Stimulated activated CD8-positive, alpha-beta memory T cell treated with anti-CD3 and anti-CD28 coated beads, Interleukin-4, amount 100 ng/mL, for 4 hours (primary cell): ENCODE measurements at regions not wholly inside any gene's neighbourhood (a gene's known extent, or its start where the extent isn't known, plus 50 kb on each side); places are given as distances from the start of the nearest gene placed in this dataset.
A peak's percentile ranks its signal among the peaks of the same experiment; 100 is the strongest.
"Not testable (repeated sequence)": the region's sequence is repeated elsewhere in the genome, so short reads cannot be mapped to it uniquely, and the experiment has no call there.

Experiments
- DNase-seq, 2 donors: peaks; one replicate each; pipeline ENCODE4 v3.0.0-alpha.2; 2020; ENCODE audit warnings: low read depth in 2 of 2, low spot score in 1 of 2

DNA sequence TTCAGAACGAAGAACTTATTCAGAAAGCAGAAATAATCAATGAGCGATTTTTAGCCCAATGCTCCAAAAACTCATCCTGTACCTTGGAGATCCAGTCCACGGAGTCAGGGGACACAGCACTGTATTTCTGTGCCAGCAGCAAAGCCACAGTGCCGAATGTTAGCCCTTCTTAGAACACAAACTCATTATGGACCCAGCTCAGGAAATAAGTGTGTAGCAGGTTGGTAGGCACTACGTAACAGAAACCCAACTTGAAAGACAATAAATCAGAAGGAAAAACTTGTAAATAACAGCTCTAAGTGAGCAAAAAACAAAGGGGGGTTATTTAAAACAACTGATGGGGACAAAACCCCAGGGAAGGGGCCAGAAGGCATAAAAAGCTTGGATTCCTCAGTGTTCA, 112.0 kb upstream of the PRSS1 start:
- no peak for DNase-seq

DNA sequence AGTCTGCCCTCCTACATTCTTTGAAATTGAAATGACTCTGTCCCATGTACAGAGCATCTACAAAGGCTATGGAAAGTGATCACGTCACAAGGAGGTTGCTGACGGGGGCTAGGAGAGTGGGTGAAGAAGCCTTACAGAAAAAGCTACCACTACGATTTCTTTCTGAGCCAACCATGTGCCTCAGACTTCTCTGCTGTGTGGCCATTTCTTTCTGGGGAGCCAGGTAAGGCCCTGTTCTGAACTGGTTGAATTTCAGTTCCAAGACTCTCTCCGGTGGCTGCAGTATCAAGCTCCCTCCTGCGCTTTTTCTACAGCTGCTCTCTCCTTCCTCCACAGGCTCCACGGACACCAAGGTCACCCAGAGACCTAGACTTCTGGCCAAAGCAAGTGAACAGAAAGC, 112.5 kb upstream of the PRSS1 start:
- peak in 1 of 2 donors; percentile 15 for DNase-seq

DNA sequence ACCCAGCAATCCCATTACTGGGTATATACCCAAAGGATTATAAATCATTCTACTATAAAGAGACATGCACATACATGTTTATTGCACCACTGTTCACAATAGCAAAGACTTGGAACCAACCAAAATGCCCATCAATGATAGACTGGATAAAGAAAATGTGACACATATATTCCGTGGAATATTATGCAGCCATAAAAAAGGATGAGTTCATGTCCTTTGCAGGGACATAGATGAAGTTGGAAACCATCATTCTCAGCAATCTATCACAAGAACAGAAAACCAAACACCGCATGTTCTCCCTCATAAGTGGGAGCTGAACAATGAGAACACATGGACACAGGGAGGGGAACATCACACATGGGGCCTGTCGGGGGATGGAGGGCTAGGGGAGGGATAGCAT, 113.2 kb upstream of the PRSS1 start:
- DNase-seq: not testable (repeated sequence)

DNA sequence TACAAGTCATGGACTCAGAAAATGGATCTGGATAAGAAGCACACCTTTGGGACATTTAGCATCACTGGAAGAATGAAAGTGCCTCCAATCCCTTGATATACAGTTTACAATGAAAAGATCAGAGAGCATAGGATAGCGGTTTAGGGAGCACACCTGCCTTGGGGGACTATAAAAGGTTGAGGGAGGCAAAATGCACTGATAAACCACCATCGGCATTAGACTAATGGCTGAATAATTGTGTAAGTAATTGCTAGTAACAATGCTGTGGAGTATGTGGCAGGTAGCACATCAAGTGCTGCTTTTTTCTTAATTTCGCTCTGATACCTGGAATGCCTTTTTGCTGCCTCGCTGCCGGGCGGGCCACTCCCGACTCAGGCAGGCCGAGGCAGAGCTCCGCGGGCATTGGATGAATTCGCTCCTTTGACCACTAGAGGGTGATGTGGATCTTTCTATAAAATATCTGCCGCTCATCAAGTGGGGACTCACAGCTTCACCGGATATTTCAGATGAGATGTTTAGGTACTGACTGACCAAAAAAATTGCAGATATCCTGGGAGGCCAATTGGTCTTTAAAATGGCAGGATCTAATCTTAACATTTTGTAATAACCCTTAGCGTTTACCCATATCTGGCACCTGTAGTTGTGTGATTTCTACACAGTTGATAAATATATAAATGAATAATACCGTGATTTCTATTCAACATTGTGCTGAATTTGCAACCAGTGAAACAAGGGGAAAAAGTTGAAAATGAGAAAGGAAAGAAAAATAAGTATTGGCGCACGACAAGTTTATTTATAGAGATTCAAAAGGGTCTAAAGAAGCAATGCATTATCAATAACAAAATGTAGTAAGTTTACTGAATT, 116.8 kb upstream of the PRSS1 start:
- DNase-seq: peak in 1 of 2 donors; percentile 24

DNA sequence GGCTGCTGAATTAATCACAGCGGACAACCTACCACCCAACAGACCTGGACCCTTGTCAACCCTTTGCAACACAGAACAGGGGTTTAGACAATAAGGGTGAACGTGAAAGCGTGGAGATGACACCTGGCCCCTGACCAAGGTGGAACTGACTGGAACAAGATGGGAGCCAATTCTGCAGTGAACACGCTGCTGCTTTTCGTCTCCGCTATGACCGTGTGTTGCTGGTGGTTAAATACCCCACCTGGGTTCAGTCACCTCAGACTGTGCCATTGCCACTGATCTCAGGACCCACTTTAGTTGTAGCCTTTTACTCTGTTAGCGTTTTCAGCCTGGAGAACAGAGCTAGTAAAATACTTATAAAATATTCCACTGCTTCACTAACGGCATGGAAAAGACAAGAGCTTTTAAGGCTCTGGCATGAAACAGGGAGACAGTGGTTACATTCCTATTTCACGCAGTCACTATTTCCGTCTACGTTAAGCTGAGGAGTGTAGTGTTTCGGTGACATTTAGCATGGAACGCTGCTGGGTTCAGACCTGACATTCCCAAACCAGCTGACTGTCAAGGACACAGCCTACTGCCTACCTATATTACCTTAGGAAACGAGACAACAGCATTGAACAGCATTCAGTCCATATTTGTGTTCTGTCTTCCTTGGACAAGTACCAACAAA, 119.5 kb upstream of the PRSS1 start:
- no peak for DNase-seq

DNA sequence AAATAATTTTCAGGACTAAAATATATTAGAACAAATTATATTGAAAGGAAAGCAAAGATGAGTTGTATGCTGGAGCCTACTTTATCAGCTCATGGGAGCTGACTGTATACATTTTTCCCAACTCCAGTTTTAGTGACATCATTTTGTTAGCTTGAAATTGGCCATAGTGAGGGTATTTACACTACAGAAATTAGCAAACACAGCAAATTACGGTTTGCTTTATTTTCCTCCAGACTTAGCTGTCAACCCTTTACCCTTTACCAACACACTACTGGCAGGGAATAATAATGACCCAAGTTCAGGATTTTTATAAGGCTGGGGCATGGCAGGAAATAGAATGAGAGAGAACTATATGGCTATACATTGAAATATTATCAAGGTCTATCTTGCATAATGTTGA, 120.3 kb upstream of the PRSS1 start:
- DNase-seq: no peak

DNA sequence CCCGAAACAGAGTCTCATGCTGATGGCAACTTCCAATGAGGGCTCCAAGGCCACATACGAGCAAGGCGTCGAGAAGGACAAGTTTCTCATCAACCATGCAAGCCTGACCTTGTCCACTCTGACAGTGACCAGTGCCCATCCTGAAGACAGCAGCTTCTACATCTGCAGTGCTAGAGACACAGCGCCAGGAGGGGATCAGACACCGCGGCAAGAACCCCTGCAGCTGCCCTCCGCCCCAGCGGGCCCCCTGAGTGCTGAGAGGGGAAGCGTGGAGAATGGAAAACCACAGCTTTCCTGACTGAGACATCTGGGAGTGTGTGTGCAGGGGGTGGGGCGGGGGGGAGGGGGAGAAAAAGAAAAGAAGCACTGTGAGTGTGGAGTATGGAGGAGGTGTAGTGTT, 122.0 kb upstream of the PRSS1 start:
- DNase-seq: not testable (repeated sequence)

DNA sequence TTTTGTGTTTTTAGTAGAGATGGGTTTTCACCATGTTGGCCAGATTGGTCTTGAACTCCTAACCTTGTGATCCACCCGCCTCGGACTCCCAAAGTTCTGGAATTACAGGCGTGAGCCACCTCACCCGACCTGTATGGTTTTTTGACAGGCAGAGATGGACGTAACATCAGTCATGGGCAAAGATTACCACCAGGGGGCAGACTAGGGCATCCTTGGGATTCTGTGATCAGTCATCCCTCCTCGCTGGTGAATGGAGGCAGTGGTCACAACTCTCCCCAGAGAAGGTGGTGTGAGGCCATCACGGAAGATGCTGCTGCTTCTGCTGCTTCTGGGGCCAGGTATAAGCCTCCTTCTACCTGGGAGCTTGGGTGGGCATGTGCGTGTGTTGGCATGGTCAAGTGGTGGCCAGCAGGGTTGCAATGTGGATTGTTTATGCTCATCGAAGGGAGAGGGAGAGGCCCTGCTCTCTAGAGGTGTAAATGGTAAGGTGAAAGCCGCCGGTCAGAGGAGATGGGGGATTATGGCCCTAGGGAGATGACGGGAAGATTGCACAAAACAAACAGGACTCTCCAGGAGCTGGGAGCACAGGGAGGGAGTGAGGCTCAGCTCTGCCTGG, 122.7 kb upstream of the PRSS1 start:
- DNase-seq: peak; percentile 36 to 46

DNA sequence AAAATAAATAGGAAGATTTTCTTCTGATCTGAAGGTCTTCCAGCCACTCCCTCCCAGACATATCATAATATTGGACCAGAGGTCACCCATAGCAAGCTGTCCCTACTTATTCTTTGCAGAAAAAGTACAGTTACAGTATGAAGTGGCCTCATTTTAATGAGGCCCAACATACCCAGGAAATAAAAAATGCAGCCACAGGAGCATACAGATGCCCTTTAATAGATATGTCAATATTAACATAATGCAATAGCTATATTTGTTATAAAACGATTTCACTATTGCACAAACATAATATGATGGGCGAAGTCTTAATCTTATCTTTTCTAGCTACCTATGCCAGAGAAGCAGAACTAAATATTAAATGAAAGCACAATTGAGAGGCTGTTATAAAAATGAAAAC, 124.1 kb upstream of the PRSS1 start:
- DNase-seq: not testable (repeated sequence)

DNA sequence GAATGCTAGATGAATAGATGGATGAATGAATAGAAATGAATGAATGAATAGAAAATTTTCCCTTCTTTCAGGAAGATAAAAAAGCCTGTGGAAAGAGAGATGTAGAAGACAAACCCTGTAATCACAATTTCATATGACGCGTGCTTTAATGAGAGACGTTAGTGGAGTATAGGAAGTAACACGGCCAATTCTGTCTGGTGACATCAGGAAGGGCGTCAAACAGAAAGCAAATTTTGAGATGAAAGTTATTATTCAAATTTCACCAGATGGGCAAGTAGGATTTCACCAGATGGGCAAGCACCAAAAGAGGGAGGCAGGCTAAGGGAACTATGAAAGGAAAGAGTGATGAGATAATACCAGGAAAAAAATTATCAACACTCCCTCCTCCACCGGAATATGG, 128.9 kb upstream of the PRSS1 start:
- DNase-seq: no peak

DNA sequence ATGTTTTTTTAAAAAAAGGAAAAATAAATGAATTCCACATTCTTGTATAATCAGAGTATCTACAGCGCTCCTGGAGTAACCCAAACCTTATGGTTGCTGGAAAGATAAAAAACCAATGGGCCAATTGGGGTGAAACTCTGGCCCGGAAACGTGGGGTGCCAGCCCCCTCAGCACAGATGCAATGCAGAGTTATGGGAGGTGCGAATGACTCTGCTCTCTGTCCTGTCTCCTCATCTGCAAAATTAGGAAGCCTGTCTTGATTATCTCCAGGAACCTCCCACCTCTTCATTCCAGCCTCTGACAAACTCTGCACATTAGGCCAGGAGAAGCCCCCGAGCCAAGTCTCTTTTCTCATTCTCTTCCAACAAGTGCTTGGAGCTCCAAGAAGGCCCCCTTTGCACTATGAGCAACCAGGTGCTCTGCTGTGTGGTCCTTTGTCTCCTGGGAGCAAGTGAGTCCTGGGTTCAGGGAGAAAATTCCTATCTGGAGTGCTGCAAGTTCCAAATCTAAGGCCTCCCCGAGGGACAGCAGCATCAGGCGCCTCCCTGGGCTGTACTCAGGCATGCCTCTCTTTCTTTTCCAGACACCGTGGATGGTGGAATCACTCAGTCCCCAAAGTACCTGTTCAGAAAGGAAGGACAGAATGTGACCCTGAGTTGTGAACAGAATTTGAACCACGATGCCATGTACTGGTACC, 130.5 kb upstream of the PRSS1 start:
- DNase-seq: no peak

DNA sequence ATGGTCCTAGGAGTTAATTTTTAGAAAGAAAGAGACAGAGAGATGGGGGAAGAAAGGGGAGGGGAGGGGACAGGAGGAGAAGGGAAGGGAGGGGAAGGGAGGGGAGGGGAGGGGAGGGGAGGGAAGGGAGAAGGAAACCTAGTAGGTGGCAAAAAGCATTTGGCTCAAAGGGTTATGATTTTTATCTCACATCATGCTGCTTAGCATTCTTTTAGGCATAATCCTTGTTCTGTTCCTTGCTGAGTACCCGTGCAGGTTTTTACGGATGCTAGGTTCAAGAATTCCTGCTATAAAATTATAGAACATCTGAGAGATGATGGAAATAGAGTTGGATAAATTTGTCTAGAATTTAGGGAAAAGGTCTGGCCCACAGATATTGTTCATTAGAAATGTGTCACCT, 132.4 kb upstream of the PRSS1 start:
- no peak for DNase-seq

DNA sequence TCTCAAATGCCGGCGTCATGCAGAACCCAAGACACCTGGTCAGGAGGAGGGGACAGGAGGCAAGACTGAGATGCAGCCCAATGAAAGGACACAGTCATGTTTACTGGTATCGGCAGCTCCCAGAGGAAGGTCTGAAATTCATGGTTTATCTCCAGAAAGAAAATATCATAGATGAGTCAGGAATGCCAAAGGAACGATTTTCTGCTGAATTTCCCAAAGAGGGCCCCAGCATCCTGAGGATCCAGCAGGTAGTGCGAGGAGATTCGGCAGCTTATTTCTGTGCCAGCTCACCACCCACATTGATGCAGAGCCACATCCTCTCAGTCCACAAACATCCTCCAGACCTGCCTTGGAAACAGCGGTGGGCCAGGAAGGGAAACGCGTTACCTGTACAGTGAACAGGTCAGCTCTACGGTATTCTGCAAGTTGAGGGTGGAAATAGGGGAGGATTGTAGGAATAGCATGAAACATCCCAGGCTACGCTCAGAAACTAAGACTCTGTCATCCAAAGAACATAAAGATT, 133.1 kb upstream of the PRSS1 start:
- no peak for DNase-seq

DNA sequence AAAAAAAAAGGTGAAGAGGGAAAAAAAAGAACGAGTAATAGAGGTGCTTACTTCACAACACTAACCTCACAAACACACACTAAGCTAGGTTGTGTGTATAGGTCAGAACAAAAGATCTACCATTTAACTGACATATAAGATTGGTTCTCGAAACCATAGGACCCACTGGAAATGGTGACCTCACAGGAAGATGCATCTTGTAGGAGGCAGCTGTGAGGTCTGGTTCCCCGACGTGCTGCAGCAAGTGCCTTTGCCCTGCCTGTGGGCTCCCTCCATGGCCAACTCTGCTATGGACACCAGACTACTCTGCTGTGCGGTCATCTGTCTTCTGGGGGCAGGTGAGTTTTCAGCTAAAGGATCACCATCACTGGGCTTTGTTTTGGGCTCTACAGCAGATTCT, 133.8 kb upstream of the PRSS1 start:
- DNase-seq: no peak

DNA sequence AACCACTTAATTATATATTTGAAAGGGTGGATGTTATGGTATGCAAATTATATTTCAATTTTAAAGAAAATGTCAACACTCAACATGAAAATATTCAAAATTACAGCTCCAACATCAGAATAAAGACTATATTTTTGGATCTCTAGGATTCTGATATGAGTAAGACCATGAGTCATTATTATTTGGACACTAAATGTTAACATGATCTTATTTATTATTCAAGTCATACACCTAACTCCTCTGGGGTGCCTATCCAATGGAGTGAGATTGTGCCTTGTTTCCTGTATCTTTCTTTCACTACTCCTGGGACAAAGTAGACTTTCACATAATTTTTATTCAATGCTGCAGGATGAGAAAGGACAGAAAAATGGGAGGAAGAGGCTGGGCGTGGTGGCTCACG, 135.2 kb upstream of the PRSS1 start:
- no peak for DNase-seq

DNA sequence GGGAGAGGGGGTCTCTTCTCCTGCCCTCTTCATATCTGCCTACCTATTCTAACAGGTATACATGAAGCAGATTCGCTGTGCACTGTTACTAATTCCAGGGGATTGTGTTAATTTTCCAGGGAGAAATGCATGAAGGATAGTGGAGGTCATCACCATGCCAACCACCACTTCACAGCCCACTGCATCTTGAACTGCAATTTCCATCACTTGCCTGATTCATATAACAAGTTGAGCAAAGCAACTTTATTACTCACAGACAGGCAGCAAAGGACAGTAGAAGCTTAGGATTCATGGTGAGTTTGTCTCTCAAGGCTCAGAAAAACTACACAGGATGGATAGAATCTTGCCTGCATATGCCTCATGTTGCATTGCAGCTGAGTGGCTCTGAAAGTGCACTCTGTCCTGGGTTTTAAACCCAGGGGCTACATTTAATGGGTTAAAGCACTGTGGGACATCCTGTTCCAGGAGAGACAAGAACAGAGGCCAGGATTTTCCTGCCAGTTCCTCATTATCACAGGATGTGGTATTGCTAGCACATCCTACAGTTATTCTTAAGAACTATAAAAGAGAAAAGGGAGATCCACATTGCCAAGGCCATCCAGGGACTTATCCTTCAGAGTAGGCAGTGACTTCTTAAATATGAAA, 136.9 kb upstream of the PRSS1 start:
- no peak for DNase-seq

DNA sequence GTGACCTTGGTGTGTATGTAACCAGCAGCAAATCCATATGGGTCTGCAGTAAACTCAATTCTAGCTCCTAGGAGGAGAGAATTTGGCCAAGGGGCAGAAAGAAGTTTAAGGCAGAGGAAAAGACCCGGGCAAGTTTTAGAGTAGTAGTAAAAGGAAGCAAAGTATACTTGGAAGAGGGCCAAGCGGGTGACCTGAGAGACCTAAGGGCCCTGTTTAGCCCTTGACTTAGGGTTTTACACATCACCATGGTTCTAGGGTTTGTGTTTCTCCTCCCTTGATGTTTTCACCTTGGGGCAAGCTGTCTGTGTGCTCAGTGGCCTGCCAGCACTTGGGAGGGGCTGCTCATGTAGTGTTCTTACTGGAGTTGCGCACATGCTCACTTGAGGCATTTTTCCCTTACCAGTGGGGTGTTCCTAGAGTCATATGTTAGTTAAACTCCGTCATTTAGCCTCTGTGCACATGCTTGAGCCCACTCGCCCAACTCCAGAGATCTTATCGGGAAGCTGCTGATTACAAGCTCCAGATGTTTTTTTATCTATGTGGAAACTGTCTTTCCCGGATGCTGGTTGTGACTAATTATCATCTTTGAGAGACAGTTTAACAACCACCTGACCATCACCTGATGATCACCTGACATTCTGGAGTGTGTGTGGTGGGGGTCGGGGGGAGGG, 137.6 kb upstream of the PRSS1 start:
- DNase-seq: no peak

DNA sequence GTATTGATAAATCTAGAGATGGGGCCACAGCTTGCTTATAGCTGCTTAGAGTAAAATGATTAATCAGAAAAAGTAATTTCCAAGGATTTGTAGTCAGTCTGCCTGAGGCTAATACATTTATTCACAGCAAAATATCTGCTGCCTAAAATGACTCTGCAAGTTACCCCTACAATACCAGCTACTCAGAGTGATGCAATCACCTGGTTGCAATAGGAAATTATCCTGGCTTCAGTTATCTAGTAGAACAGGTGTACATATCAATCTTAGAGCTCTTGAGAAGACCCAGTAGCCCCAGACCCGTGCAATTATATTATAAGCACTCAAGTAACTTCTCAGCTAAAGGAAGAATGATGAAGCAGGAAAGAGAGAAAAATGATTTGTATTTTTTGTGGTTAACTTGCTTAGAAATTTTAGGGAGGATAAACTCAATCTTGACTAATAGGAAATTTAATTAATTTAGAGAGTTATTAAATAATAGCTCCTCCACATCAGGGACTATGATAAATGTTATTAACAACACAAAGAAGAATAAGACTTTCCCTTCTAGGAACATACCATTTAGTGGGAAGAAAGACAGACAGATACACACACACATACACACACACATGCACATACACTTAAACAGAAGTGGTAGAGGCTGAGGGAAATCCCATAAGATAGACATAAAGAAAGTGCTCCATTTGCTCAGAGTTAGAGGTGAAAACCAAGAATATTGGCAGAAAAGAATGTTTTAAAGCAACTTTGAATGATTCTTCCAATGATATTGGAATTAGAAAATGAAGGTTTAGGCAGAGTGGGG, 140.4 kb upstream of the PRSS1 start:
- DNase-seq: no peak

DNA sequence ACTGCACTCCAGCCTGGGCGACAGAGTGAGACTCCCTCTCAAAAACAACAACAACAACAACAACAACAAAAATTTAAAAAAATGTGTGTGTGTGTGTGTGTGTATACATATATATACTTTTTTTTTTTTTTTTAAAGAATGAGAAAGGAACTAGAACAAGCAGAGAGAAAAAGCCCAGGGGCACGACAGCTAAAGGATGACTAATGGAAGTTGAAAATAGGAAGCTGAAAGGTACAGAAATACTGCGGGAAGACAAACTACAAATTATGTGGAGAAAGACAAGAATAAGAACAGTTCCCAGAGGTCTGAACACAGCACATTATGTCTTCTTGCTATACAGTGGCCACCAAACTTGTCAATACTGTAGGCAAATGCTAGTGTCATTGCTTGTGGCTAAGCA, 141.9 kb upstream of the PRSS1 start:
- no peak for DNase-seq

DNA sequence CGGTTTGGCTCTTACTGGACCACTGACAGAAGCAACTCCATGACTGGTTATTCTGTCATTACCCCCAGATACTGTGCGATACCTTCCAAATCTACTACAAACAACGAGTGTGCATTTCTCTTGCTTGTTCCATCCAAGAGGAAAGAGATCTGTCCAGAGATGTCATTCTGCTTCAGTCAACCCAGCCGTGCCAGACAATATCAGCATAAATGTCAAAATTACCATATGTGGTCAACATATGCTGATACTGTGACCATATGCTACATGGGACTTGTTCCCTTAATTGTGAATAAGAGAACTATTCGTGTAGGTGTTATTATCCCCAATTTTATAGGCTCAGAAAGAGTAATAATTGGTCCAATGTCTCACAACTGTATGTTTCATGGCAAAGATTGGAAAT, 143.2 kb upstream of the PRSS1 start:
- no peak for DNase-seq
